ENCODE measurements at regions not wholly inside any gene's neighbourhood (a gene's known extent, or its start where the extent isn't known, plus 50 kb on each side); places are given as distances from the start of the nearest gene placed in this dataset.

- DNase-seq (ENCODE audit: low read depth in 1 of 2, low spot score in 1 of 2) (no peak), FAIRE-seq (no peak), ATAC-seq (no peak)
- H3K4me2 ChIP-seq: no peak overlapping the region
- POLR2A ChIA-PET: no interaction called here
- no peaks in the 10 kb centered on the region for H3K4me1 ChIP-seq
- 8% methylated on average over 8 of the region's 8 CpGs for WGBS (ENCODE audit: missing lambda C conversion rate)
- peaks cover 5% of the 10 kb centered on the region; the same call in 1 of the 3 replicates for H3K9me3 ChIP-seq
- no peak for TF ChIP-seq JUNB (IDR thresholded peaks at IDR 0.05)
- no peak for TF ChIP-seq HOXB5 (CRISPR knock-in tag; IDR thresholded peaks at IDR 0.05)
- no peak for TF ChIP-seq FOSL2 (IDR thresholded peaks at IDR 0.05)
- TF ChIP-seq FOSL2 (CRISPR knock-in tag; IDR thresholded peaks at IDR 0.05): no peak
- no peak for TF ChIP-seq FOXS1 (CRISPR knock-in tag; IDR thresholded peaks at IDR 0.05)
- TF ChIP-seq CBX2 (IDR thresholded peaks at IDR 0.05; ENCODE audit: borderline replicate concordance, low read depth): no peak
- TF ChIP-seq ZFP36 (IDR thresholded peaks at IDR 0.05; ENCODE audit: borderline replicate concordance, partially characterized antibody): no peak
- no peak for TF ChIP-seq EP300 (IDR thresholded peaks at IDR 0.05)
- no peak for TF ChIP-seq REST (IDR thresholded peaks at IDR 0.05)
- no peak overlapping the region for H3K27ac ChIP-seq
- no peak overlapping the region for H3K4me3 ChIP-seq
- CTCF ChIA-PET: no interaction called here
These were observed 240.2 kb downstream of the IRX1 start for GRCh38 chr5:3835811-3836210.

- Histone ChIP-seq H3K27ac (no peak overlapping the region), H3K4me1 (no peaks in the 10 kb centered on the region), H3K9me3 (peaks cover 5% of the 10 kb centered on the region; the same call in 1 of the 3 replicates), H3K4me3 (no peak overlapping the region), H3K4me2 (no peak overlapping the region)
- FAIRE-seq (no peak), DNase-seq (ENCODE audit: low read depth in 1 of 2, low spot score in 1 of 2) (no peak), ATAC-seq (no peak)
- POLR2A ChIA-PET: no interaction called here
- 15% methylated on average over 2 of the region's 2 CpGs for WGBS (ENCODE audit: missing lambda C conversion rate)
- CTCF ChIA-PET: no interaction called here
- TF ChIP-seq CTCF (IDR thresholded peaks at IDR 0.05) (no peak), MAZ (IDR thresholded peaks at IDR 0.05; ENCODE audit: borderline replicate concordance, low read depth, low read length) (no peak), SMC3 (IDR thresholded peaks at IDR 0.05) (no peak), EHMT2 (IDR thresholded peaks at IDR 0.05; ENCODE audit: low read depth) (no peak), REST (IDR thresholded peaks at IDR 0.05) (no peak), CBX8 (IDR thresholded peaks at IDR 0.05) (no peak), EP300 (IDR thresholded peaks at IDR 0.05) (no peak), ZC3H11A (IDR thresholded peaks at IDR 0.05) (no peak), RAD21 (conservative IDR thresholded peaks at IDR 0.05 in 1 of 2, IDR thresholded peaks at IDR 0.05 in 1 of 2) (no peak), HOXB5 (CRISPR knock-in tag; IDR thresholded peaks at IDR 0.05) (no peak), CEBPB (IDR thresholded peaks at IDR 0.05) (no peak), RFX5 (IDR thresholded peaks at IDR 0.05) (no peak), CBX2 (IDR thresholded peaks at IDR 0.05; ENCODE audit: borderline replicate concordance, low read depth) (no peak), E2F6 (IDR thresholded peaks at IDR 0.05; ENCODE audit: borderline replicate concordance, low read depth) (no peak), HMGXB4 (CRISPR knock-in tag; IDR thresholded peaks at IDR 0.05; ENCODE audit: borderline replicate concordance) (no peak)
These were observed 240.9 kb downstream of the IRX1 start for GRCh38 chr5:3836528-3836927.
